ENCODE measurements at regions not wholly inside any gene's neighbourhood (a gene's known extent, or its start where the extent isn't known, plus 50 kb on each side); places are given as distances from the start of the nearest gene placed in this dataset.

- 100% methylated on average over 1 of the region's 3 CpGs for WGBS (ENCODE audit: insufficient coverage)
- intact Hi-C loops (cut with micrococcal nuclease): no loop called here
These were observed 439.4 kb upstream of the NBEA start for GRCh38 chr13:34502621-34503020.

GRCh38 chr13:34506796-34507195 lies 435.3 kb upstream of the NBEA start:
- intact Hi-C loops (cut with micrococcal nuclease): no loop called here
- H3K27me3 ChIP-seq (ENCODE audit: control insufficient read depth in 2 of 2, insufficient read depth in 2 of 2, low read length in 2 of 2): no peaks in the 10 kb centered on the region
- H3K9me3 ChIP-seq (replicated peaks in 1 of 2; ENCODE audit: control insufficient read depth in 1 of 2, insufficient read depth in 1 of 2, low read length in 2 of 2): peaks cover 11 to 22% of the 10 kb centered on the region in 2 donors
- H3K4me3 ChIP-seq (replicated peaks in 1 of 3; ENCODE audit: low read depth in 2 of 3, low read length in 3 of 3): no peak overlapping the region
- no peaks in the 10 kb centered on the region for H3K4me1 Mint-ChIP-seq
- no peak for TF ChIP-seq CTCF (IDR thresholded peaks at IDR 0.05)
- no peaks in the 10 kb centered on the region for H3K36me3 ChIP-seq (replicated peaks in 1 of 2; ENCODE audit: control insufficient read depth in 1 of 2, insufficient read depth in 2 of 2, low read length in 2 of 2)
- H3K4me3 Mint-ChIP-seq: no peak overlapping the region
- H3K4me2 ChIP-seq (replicated peaks; ENCODE audit: extremely low read depth, low read length, poor library complexity, severe bottlenecking): no peak overlapping the region
- no peak overlapping the region for H3K27ac ChIP-seq (ENCODE audit: low read depth in 1 of 2, low read length in 2 of 2)
- H4K20me1 ChIP-seq (ENCODE audit: insufficient read depth, low read length): no peaks in the 10 kb centered on the region
- H3K36me3 Mint-ChIP-seq: no peaks in the 10 kb centered on the region
- no peak overlapping the region for H3K27ac Mint-ChIP-seq
- DNase-seq: no peak
- no peak overlapping the region for H3K9ac ChIP-seq (ENCODE audit: insufficient read depth, low read length, poor library complexity, severe bottlenecking)
- H3K9me3 Mint-ChIP-seq: peaks cover 2 to 20% (median 11%) of the 10 kb centered on the region in 7 donors
- H3K27me3 Mint-ChIP-seq (ENCODE audit: low read depth in 3 of 3): peaks cover 0 to 5% (median 0%) of the 10 kb centered on the region in 3 donors
- no peaks in the 10 kb centered on the region for H3K79me2 ChIP-seq (ENCODE audit: insufficient read depth, low read length)
- no peaks in the 10 kb centered on the region for H3K4me1 ChIP-seq (ENCODE audit: control insufficient read depth in 1 of 2, insufficient read depth in 2 of 2, low read length in 2 of 2)
- WGBS (ENCODE audit: insufficient coverage): 72% methylated on average over 2 of the region's 3 CpGs
- no peak overlapping the region for H2AFZ ChIP-seq (ENCODE audit: insufficient read depth, low read depth, low read length, poor library complexity, severe bottlenecking)

More at GRCh38 chr13:34502621-34503020, 439.4 kb upstream of the NBEA start:
- Mint-ChIP-seq H3K27me3 (ENCODE audit: low read depth in 3 of 3) (no peaks in the 10 kb centered on the region), H3K4me1 (no peaks in the 10 kb centered on the region), H3K4me3 (no peak overlapping the region), H3K27ac (no peak overlapping the region), H3K9me3 (peaks cover 0 to 20% (median 8%) of the 10 kb centered on the region in 7 donors), H3K36me3 (no peaks in the 10 kb centered on the region)
- no peak overlapping the region for H2AFZ ChIP-seq (ENCODE audit: insufficient read depth, low read depth, low read length, poor library complexity, severe bottlenecking)
- H3K79me2 ChIP-seq (ENCODE audit: insufficient read depth, low read length): no peaks in the 10 kb centered on the region
- no peak overlapping the region for H3K9ac ChIP-seq (ENCODE audit: insufficient read depth, low read length, poor library complexity, severe bottlenecking)
- H3K4me2 ChIP-seq (replicated peaks; ENCODE audit: extremely low read depth, low read length, poor library complexity, severe bottlenecking): no peak overlapping the region
- H3K27me3 ChIP-seq (ENCODE audit: control insufficient read depth in 2 of 2, insufficient read depth in 2 of 2, low read length in 2 of 2): no peaks in the 10 kb centered on the region
- H3K27ac ChIP-seq (ENCODE audit: low read depth in 1 of 2, low read length in 2 of 2): no peak overlapping the region
- no peaks in the 10 kb centered on the region for H3K36me3 ChIP-seq (replicated peaks in 1 of 2; ENCODE audit: control insufficient read depth in 1 of 2, insufficient read depth in 2 of 2, low read length in 2 of 2)
- H3K4me1 ChIP-seq (ENCODE audit: control insufficient read depth in 1 of 2, insufficient read depth in 2 of 2, low read length in 2 of 2): no peaks in the 10 kb centered on the region
- peaks cover 11 to 15% of the 10 kb centered on the region in 2 donors for H3K9me3 ChIP-seq (replicated peaks in 1 of 2; ENCODE audit: control insufficient read depth in 1 of 2, insufficient read depth in 1 of 2, low read length in 2 of 2)
- no peaks in the 10 kb centered on the region for H4K20me1 ChIP-seq (ENCODE audit: insufficient read depth, low read length)
- H3K4me3 ChIP-seq (replicated peaks in 1 of 3; ENCODE audit: low read depth in 2 of 3, low read length in 3 of 3): no peak overlapping the region
- no peak for TF ChIP-seq CTCF (IDR thresholded peaks at IDR 0.05)
- DNase-seq: no peak
